Lower leg skin (tissue), 3 donors: ENCODE measurements at regions not wholly inside any gene's neighbourhood (a gene's known extent, or its start where the extent isn't known, plus 50 kb on each side); places are given as distances from the start of the nearest gene placed in this dataset.

Experiments used
- POLR2A ChIP-seq, 2 donors: fragments of 450-650 bp; IDR thresholded peaks; one replicate each; pipeline ENCODE4 v1.6.1; 2016 to 2017; ENCODE audit warnings: antibody characterized with exemption in 2 of 2, mild to moderate bottlenecking in 1 of 2, moderate library complexity in 1 of 2
- TF ChIP-seq, protein P1 (sequence below), 3 donors: fragments of 450-650 bp; IDR thresholded peaks; one replicate each; pipeline ENCODE4 v1.5.1; 2016; ENCODE audit warnings: antibody characterized with exemption in 3 of 3, mild to moderate bottlenecking in 3 of 3, moderate library complexity in 2 of 3

DNA sequence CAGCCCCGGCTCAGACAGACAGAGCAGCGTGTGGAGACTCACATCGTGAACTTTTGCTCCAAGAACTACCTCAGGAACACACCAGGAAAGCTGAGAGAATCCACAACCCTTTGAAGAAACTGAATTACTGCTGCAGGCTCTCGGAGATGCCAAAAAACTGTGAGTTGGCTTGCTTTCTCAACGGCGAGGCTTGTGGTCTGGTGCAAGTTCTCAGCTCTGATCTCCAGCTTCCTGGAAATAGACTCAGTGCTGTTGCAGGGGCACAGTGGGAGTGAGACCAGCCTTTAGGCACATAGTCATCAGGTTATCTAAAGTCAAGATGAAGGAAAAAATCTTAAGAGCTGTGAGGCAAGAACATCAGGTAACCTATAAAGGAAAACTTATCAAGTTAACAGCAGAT lies 273.7 kb upstream of the LRATD1 start:
- no peak for TF ChIP-seq POLR2A (IDR thresholded peaks at IDR 0.05)
- TF ChIP-seq, protein P1, sequence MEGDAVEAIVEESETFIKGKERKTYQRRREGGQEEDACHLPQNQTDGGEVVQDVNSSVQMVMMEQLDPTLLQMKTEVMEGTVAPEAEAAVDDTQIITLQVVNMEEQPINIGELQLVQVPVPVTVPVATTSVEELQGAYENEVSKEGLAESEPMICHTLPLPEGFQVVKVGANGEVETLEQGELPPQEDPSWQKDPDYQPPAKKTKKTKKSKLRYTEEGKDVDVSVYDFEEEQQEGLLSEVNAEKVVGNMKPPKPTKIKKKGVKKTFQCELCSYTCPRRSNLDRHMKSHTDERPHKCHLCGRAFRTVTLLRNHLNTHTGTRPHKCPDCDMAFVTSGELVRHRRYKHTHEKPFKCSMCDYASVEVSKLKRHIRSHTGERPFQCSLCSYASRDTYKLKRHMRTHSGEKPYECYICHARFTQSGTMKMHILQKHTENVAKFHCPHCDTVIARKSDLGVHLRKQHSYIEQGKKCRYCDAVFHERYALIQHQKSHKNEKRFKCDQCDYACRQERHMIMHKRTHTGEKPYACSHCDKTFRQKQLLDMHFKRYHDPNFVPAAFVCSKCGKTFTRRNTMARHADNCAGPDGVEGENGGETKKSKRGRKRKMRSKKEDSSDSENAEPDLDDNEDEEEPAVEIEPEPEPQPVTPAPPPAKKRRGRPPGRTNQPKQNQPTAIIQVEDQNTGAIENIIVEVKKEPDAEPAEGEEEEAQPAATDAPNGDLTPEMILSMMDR (IDR thresholded peaks at IDR 0.05): no peak
